HUES6 (cell line): ENCODE measurements at regions not wholly inside any gene's neighbourhood (a gene's known extent, or its start where the extent isn't known, plus 50 kb on each side); places are given as distances from the start of the nearest gene placed in this dataset.

Experiments
- H3K27ac ChIP-seq: 2 replicates; pipeline ENCODE4 v1.7.0; 2013; ENCODE audit warnings: low read depth, mild to moderate bottlenecking, low read length, inconsistent platforms
- H3K27me3 ChIP-seq: 2 replicates; pipeline ENCODE4 v1.6.1; 2013; ENCODE audit warnings: low read length; ENCODE audit not compliant: control insufficient read depth, insufficient read depth
- H3K36me3 ChIP-seq: 2 replicates; pipeline ENCODE4 v1.6.1; 2013; ENCODE audit warnings: low read length; ENCODE audit not compliant: control insufficient read depth, insufficient read depth
- H3K4me1 ChIP-seq: 2 replicates; pipeline ENCODE4 v1.6.1; 2013; ENCODE audit warnings: low read length; ENCODE audit not compliant: control insufficient read depth, insufficient read depth
- H3K4me3 ChIP-seq: 2 replicates; pipeline ENCODE4 v1.5.1; 2013; ENCODE audit warnings: low read depth, low read length
- H3K9ac ChIP-seq: one replicate; pipeline ENCODE4 v1.6.1; 2013; ENCODE audit warnings: mild to moderate bottlenecking, low read length
- H3K9me3 ChIP-seq: 2 replicates; pipeline ENCODE4 v1.6.1; 2013; ENCODE audit warnings: low read depth, low read length; ENCODE audit not compliant: control insufficient read depth, insufficient read depth

DNA sequence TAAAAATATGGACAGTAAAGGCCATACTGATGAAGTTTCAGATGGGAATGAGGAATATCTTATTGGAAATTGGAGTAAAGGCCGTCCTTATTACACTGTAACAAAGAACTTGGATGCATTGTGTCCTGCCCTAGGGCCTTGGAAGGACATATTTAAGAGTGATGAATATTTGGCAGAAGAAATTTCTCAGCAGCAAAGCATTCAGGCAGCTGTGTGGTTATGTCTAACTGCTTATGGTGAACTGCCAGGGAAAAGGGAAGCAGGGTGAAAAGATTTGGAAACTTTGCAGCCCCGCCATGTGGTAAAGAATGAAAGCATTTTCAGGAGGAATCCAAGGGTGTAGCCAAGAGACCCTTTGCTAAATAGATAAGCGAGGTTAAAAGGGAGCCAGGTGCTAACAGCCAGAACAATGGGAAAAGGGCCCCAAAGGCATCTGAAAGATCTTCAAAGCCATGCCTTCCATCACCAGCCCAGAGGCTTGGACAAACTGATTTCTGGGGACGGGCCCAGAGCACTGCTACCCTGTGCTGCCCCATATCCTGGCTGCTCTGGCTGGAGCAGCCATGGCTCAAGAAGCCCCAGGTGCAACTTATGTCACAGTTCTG lies 200.0 kb downstream of the PTPRU start:
- no peaks in the 10 kb centered on the region for H3K36me3 ChIP-seq
- no peak overlapping the region for H3K27ac ChIP-seq
- peaks cover 3% of the 10 kb centered on the region; the same call in 1 of the 2 replicates for H3K9me3 ChIP-seq
- H3K4me3 ChIP-seq, result no peak overlapping the region
- H3K9ac ChIP-seq, result no peak overlapping the region
- H3K4me1 ChIP-seq, result no peaks in the 10 kb centered on the region
- H3K27me3 ChIP-seq, result no peaks in the 10 kb centered on the region

- Histone ChIP-seq H3K9me3 (peaks cover 21% of the 10 kb centered on the region), H3K36me3 (no peaks in the 10 kb centered on the region), H3K27me3 (no peaks in the 10 kb centered on the region), H3K4me3 (no peak overlapping the region), H3K9ac (no peak overlapping the region), H3K4me1 (no peaks in the 10 kb centered on the region), H3K27ac (no peak overlapping the region)
Observed at GRCh38 chr1:29433830-29434229, 197.5 kb downstream of the PTPRU start.

DNA sequence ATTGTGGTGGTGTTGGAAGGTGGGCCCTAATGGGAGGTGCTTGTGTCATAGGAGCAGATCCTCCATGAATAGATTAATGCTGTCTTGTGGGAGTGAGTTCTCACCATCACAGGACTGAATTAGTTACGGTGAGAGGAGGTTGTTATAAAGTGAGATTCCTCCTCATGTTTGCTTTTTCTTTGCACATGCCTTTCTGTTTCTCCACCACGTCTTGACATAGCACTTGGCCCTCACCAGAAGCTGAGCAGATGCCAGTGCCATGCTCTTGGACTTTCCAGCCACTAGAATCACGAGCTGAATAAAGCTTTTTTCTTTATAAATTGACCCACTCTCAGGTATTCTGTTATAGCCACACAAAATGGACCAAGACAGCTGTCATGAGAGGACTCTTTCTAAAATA lies 194.8 kb downstream of the PTPRU start:
- no peaks in the 10 kb centered on the region for H3K4me1 ChIP-seq
- no peaks in the 10 kb centered on the region for H3K36me3 ChIP-seq

DNA sequence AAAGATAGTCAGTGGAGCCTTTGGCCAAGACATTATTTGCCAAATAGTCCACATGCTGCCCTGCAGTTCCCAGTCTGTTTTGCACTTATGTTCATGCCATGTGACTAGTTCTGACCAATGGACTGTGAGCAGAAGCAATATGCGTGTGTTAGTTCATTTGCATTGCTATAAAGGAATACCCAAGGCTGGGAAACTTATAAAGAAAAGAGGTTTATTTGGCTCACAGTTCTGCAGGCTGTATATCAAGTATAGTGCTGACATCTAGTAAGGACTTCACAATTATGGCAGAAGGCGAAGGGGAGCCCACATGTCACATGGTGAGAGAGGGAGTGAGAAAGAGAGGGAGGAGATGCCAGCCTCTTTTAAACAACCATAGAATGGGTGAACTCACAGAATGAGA lies 193.3 kb downstream of the PTPRU start:
- peaks cover 3% of the 10 kb centered on the region; the same call in 1 of the 2 replicates for H3K4me1 ChIP-seq
- H3K4me3 ChIP-seq, result no peak overlapping the region
- peaks cover 26% of the 10 kb centered on the region for H3K9me3 ChIP-seq
- H3K36me3 ChIP-seq, result no peaks in the 10 kb centered on the region
- no peak overlapping the region for H3K9ac ChIP-seq
- no peaks in the 10 kb centered on the region for H3K27me3 ChIP-seq
- no peak overlapping the region for H3K27ac ChIP-seq

More for the DNA sequence above, 194.8 kb downstream of the PTPRU start:
- Histone ChIP-seq H3K27me3 (no peaks in the 10 kb centered on the region), H3K9ac (no peak overlapping the region), H3K9me3 (peaks cover 26% of the 10 kb centered on the region), H3K27ac (no peak overlapping the region), H3K4me3 (no peak overlapping the region)

- H3K4me1 ChIP-seq, result peaks cover 9% of the 10 kb centered on the region; the same call in 1 of the 2 replicates
- H3K4me3 ChIP-seq, result no peak overlapping the region
- peaks cover 26% of the 10 kb centered on the region for H3K9me3 ChIP-seq
- no peaks in the 10 kb centered on the region for H3K27me3 ChIP-seq
- no peak overlapping the region for H3K9ac ChIP-seq
- no peaks in the 10 kb centered on the region for H3K36me3 ChIP-seq
- no peak overlapping the region for H3K27ac ChIP-seq
Observed at GRCh38 chr1:29428997-29429396, 192.7 kb downstream of the PTPRU start.

DNA sequence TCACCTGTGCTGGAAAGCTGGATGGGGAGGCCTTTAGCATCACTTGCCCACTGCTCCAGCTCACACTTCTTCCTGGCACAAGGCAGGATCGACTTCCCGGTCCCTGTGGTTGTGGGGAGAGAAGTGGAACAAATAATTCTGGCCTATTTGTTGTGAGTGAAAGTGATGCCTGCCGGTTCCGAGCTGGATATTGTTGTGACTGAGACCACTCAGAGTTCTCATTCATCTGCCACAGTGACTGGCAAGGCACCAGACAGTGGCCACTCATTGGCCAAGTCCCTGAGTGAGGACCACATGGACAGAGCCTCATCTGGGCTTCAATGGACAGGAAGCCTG lies 191.9 kb downstream of the PTPRU start:
- no peaks in the 10 kb centered on the region for H3K27me3 ChIP-seq
- H3K9me3 ChIP-seq, result peaks cover 26% of the 10 kb centered on the region
- no peak overlapping the region for H3K27ac ChIP-seq
- peaks cover 9% of the 10 kb centered on the region; the same call in 1 of the 2 replicates for H3K4me1 ChIP-seq
- H3K9ac ChIP-seq, result no peak overlapping the region
- no peaks in the 10 kb centered on the region for H3K36me3 ChIP-seq
- no peak overlapping the region for H3K4me3 ChIP-seq

- Histone ChIP-seq H3K36me3 (no peaks in the 10 kb centered on the region), H3K4me3 (no peak overlapping the region), H3K9me3 (peaks cover 26% of the 10 kb centered on the region), H3K27ac (no peak overlapping the region), H3K27me3 (no peaks in the 10 kb centered on the region), H3K9ac (no peak overlapping the region), H3K4me1 (peaks cover 9% of the 10 kb centered on the region; the same call in 1 of the 2 replicates)
Observed at GRCh38 chr1:29427614-29428279, 191.4 kb downstream of the PTPRU start.

GRCh38 chr1:29426701-29427279 lies 190.5 kb downstream of the PTPRU start:
- Histone ChIP-seq H3K27me3 (no peaks in the 10 kb centered on the region), H3K4me3 (no peak overlapping the region), H3K9me3 (peaks cover 26% of the 10 kb centered on the region), H3K36me3 (no peaks in the 10 kb centered on the region), H3K27ac (no peak overlapping the region), H3K4me1 (peaks cover 9% of the 10 kb centered on the region; the same call in 1 of the 2 replicates), H3K9ac (no peak overlapping the region)

GRCh38 chr1:29425631-29426030 lies 189.3 kb downstream of the PTPRU start:
- H3K9ac ChIP-seq, result no peak overlapping the region
- H3K27ac ChIP-seq, result no peak overlapping the region
- peaks cover 9% of the 10 kb centered on the region; the same call in 1 of the 2 replicates for H3K4me1 ChIP-seq
- H3K9me3 ChIP-seq, result peaks cover 17% of the 10 kb centered on the region
- no peak overlapping the region for H3K4me3 ChIP-seq
- no peaks in the 10 kb centered on the region for H3K36me3 ChIP-seq
- H3K27me3 ChIP-seq, result no peaks in the 10 kb centered on the region

GRCh38 chr1:29424266-29424665 lies 187.9 kb downstream of the PTPRU start:
- Histone ChIP-seq H3K9ac (no peak overlapping the region), H3K27me3 (no peaks in the 10 kb centered on the region), H3K9me3 (peaks cover 5% of the 10 kb centered on the region), H3K4me3 (no peak overlapping the region), H3K4me1 (peaks cover 9% of the 10 kb centered on the region; the same call in 1 of the 2 replicates), H3K27ac (no peak overlapping the region), H3K36me3 (no peaks in the 10 kb centered on the region)

DNA sequence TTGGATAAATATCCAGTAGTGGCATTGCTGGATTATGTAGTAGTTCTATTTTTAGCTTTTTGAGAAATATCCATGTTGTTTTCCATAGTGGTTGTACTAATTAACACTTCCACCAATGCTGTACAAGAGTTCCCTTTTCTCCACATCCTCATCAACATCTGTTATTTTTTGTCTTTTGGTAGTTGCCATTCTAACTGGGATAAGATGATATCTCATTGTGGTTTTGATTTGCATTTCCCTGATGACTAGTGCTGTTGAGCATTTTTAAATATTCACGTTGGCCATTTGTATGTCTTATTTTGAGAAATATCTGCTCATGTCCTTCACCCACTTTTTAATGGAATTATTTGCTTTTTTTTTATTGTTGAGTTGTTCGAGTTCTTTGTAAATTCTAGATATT lies 183.9 kb downstream of the PTPRU start:
- Histone ChIP-seq H3K4me1 (peaks cover 11% of the 10 kb centered on the region), H3K36me3 (no peaks in the 10 kb centered on the region), H3K4me3 (no peak overlapping the region), H3K9ac (no peak overlapping the region), H3K9me3 (no peaks in the 10 kb centered on the region), H3K27me3 (no peaks in the 10 kb centered on the region), H3K27ac (no peak overlapping the region)
